Stimulated activated CD8-positive, alpha-beta memory T cell treated with anti-CD3 and anti-CD28 coated beads, Interleukin-4, amount 100 ng/mL, for 24 hours (primary cell): ENCODE measurements at regions not wholly inside any gene's neighbourhood (a gene's known extent, or its start where the extent isn't known, plus 50 kb on each side); places are given as distances from the start of the nearest gene placed in this dataset.

Experiments used
- DNase-seq: peaks from one replicate; pipeline ENCODE4 v3.0.0-alpha.2; 2020; ENCODE audit warnings: low read depth

DNA sequence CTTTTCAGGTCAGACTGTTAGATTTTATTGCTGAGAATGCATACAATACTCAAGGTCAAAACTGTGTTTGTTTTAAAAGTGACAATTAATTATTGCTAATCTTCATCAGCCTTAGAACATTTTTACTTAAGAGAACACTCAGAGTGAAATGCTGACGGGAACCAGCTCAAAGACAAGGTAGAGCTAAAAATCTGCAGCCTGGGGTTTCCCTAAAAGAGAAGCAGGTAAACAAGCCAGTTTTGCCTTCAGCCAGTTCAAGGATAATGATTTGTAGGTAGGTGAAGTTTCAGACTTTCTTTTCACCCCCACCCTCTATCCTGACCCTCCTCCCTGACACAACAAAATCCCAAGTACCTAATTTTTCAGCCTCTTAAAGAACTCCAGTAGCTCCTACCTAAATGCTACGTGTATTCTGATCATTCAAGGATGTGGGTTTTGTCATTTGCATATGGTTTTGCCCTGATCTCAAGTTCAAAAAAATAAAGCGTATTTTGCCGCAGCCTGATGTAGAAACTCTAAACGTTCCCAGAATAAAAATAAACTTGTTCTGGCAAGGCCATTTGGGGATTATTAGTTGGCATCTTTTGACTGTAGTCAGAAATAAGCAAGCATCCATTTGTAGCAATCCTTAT, 407.2 kb downstream of the EFNA5 start:
- DNase-seq, result no peak

DNA sequence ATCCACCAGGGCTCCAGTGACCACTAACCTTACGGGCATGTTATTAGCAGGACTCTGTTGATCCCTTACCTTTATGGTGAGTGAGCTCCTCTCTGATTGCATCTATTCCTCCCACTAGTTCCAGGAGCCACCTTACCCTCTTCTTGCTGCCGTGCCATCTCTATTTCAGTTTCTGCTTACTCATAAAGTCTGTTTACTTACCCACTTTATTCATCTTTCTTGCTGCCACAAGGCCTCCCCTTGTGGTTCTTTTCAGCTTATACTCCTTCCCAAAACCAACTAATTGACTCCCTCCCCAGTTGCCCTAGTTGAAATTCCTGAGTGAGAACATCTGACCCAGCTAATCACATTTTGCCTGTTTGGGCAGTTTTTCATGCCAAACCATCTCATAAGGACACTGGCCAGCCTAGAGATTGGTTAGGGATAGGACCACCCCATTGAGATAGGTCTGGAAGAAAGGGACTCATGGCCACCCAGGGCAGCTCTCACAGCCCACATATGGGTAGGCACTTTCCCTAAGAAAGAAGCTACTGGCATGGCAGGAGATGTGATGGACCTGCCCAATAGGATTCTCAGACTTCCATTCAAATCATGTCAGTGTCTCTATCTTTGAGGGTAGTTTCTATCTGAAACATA, 412.7 kb downstream of the EFNA5 start:
- DNase-seq, result no peak

DNA sequence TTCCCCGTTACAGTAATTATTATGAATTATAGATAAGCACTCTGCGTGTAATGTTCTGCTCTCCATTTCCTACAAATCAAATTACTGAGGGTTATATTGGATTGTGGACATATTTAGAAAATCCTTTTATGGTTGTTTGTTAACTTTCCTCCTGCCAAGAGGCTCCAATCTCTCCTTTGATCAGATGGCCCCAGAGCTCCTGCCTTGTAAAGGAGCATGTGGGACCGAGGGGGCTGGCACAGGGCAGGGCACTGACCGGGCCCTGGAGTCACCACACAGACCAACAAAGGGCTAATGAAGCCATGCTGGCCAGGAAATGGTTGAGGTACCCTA, 415.9 kb downstream of the EFNA5 start:
- no peak for DNase-seq

DNA sequence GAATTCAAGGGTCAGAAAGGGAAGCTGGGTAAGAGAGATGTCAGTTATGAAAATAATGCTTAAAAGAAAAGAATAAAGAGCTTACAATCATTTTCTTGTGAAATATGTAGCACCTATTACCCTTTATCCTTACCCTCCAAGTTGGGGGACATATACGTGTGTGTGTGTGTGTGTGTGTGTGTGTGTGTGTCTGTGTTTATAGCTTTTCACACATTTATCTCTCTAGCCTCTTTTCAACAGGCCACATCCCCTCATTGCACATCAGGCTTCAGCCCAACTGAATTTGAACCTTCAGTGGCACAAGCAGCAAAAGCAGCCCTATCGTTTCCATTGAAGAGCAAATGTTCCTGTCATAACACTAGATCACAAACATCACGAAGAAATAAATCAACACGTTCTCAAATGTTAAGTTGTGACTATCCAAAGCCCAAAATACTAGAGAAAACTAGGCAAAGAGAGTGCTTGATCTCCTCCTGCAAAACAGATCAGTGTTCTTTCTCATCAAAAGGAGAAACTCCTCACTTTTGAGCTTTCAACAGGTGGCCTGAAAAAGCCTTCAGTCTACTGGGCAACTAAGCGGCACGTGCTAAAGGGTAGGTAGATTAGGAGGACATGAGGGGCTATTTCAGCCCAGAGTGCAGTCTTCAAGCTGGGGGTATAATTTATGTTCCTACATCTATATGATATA, 416.4 kb downstream of the EFNA5 start:
- no peak for DNase-seq

DNA sequence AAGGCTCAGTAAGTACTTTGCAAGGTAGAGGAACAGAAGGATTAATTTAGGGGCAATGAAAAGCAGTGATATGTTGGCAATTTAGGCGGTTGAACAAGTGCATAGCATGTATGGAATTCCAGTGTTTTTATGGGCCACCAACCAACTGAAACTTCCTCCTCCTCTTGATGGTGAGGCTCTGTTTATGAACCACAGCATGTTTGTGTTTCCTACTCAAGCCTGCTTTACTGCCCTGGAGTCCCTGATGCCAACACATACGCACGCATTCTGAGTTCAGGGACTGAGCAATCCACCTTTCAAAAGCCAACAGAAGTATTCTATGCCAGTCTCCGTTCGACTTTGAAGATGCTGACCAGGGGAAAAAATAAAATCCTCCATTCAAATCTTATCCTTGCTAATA, 417.5 kb downstream of the EFNA5 start:
- DNase-seq, result no peak

DNA sequence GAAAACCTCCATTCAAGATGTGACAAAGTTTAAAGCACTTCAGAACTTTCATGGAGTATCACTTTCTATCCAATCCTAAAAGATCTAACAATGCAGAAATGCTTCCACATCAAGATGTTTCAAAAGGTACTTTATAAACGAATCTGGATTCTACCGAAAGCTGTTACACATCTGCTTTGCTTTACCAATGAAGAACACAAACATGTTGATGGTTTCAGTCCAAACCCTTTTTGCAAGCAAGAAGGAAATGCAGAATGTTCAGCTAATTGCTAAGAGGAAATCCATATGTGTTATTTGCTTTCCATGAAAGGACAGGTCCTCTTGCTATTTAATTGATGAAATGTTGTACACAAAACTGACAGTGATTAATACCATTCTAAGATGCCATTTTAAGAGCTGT, 419.6 kb downstream of the EFNA5 start:
- DNase-seq, result no peak

DNA sequence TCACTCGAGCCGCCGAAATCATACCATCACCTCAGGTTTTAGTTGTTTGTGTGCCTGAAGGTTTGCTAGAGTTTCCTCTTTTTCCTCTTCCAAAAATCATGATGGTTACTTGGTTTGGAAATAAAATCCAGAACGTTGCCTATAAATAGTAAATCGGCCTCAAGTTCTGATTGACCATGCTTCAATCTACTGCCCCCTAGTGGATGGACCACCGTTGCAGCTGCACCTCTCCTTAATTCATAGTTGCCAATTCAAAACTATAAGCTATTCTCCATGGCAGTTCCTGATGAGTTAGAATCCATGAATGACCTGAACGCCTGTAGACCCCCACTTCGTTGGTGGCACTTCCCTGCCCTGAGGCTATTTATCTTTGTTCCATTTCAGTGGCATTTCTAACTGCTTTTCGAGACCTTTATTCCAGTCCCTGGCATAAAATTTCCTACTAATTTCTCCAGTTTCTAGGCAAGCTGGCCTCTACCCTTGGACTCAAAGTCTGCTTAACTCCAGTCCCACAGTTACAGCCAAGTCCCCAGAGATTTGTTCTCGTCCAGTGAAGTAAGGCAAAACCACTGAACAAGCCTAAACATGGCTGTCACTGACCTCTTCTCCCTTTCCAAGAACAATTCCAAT, 422.6 kb downstream of the EFNA5 start:
- peak; percentile 12 for DNase-seq

DNA sequence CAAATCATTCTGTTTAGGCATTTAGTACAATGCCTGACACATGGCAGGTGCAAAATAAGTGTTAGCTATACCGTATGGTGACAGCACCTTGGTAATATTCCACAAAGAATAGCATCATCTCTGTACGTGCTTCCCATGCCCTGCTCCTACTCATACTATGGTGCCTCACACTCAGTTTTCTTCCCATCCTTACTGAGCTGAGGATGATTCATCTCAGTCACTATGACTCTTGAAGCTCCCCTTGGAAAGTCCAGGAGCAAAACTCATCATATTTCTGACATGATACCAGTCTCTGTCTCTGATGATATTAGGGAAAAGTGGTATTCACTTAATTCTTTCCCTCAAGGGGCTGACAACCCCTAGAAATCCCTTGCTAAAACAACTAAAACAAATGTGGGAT, 423.3 kb downstream of the EFNA5 start:
- no peak for DNase-seq

DNA sequence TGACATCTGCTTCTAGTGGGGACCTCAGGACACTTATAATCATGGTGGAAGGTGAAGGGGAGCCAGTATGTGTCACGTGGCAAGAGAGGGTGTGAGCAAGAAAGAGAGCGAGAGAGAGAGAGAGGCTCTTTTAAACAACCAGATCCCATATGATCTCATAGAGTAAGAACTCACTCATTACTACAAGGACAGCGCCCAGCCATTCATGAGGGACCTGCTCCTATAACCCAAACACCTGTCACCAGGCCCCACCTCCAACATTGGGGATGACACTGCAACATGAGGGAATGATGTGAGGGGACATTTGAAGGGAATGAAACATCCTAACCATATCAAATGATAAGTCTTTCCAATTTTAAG, 427.5 kb downstream of the EFNA5 start:
- no peak for DNase-seq

DNA sequence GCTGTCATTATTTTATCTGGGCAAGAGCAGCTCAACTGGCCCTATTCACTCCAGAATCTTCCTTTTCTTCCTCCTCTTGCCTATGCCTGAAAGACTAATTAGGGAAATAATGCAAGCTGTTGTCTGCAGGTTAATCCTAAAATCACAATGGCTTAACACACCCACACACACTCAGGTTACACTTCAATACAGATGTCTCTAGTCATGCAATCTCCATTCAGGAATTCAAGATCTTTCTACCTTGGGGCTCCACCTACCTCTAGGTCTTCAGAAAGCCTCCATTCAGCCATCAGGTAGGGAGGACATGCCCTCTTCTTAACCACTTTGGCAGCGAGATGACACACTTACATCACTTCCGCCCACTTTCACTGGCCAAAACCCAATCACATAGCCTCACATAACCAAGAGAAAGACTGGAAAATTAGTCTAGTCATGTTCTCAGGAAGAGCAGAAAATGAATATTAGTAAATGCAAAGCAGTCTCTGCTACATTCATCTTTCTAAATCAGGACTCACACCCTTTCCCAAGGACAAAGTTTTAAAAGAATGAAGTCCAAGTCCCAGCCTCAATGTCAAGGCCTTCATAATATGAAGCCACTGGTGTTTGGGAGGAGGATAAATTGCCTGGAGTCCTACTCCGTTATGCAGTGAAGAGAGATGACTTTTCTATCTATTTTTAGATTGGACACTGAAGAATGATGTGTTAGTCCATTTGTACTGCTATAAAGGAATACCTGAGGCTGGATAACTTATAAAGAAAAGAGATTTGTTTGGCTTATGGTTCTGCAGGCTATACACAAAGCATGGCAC, 428.1 kb downstream of the EFNA5 start:
- DNase-seq, result no peak

DNA sequence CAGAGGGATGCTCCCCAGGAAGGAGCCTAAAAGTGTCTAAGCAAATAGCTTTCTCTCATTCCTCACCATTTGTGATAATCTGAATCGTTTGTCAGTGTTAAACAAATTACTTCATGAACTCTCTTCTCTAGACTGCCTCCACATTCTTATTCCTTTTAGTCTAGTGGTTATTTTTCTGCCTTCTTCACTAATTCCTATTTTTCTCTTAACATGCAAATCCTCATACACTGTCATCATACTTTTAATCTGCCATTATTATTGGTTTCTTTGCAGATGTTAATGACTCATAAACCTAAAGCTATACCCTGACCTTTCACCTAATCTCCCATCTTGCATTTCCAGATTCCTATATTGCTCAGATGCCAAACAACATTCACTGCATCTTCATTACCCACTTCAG, 428.9 kb downstream of the EFNA5 start:
- DNase-seq, result no peak

DNA sequence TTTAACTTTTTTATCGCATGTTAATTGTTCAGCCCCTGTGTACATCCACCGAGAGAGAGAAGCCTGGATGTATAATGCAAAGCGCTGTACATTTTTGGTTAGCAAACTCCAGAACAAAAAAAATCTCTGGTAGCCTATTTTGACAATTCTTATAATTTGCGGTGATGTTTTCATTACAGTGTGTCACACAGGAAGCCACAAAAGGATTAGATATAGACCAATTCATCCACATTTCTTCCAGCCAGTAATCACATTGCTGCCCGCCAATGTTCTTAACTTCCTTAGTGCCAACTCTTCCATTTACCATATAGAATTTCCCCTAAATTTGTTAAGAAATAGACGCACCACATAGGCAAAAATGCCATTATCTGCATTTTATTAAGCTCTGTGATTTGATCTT, 435.6 kb downstream of the EFNA5 start:
- DNase-seq, result no peak

DNA sequence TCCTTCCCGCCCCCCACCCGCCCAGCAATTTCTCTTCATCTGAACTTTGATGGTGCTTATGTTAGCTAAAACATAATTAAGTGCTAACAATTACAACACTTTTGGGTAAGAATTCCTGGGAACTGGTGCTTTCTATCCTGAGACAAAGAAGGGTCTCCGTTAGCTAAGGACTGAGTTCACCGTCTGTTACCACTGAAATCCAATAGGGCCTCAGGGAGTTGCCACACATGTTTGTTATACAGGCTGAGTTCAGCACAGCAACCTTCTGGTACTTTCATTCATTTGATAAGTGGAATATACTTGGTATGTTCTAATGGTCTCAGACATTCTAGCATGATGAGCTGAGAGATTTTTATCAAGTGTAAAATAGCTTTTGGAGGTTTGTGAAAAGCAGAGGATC, 437.9 kb downstream of the EFNA5 start:
- no peak for DNase-seq

DNA sequence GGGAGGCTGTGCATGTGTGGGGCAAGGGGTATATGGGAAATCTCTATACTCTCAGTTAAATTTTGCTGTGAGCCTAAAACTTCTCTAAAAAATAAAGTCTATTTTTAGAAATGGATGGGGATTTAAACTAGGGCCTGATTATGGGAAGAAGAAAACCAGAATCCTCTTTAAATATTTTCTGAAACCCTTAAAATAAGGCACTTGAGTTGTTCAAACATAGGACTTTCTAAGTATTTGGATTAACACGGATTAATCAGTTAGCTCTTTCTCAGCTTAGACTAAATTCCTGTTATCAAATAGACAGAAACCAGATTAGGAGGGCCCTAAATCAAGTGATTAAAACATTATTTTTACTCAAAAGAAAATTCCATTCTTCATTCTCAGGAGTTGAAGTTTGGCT, 438.4 kb downstream of the EFNA5 start:
- DNase-seq, result no peak

DNA sequence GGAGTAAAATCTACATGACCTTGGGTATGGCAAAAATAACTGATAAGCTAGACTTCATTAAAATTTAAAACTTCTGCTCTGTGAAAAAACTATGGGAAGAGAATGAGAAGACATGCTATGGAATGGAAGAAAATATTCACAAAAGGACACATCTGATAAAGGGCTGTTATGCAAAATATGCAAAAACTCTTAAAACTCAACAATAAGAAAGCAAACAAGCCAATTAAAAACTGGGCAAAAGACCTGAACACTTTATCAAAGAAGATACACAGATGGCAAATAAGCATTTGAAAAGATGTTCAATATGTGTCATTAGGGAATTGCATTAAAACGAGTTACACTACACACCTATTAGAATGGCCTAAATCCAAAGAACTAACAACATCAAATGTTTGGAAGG, 439.5 kb downstream of the EFNA5 start:
- no peak for DNase-seq

DNA sequence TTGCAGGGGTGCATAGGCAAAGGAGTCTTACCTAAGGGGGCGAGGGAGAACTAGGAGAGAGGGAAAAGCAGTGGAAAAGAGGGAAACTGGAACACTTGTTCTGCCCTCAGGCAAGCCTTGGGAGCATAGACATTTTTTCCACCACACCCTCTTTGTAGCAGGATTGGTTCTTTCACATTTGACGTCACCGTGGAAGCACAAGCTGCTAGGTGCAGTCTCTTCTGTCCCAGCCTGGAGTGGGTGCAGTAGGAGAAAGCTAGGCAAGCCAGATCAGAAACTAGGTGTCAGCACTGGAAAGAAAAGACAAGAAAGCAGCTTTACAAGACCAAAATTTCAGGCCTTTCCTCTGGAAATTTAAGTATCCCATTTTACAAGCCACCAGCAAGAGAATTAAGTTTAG, 440.4 kb downstream of the EFNA5 start:
- no peak for DNase-seq

DNA sequence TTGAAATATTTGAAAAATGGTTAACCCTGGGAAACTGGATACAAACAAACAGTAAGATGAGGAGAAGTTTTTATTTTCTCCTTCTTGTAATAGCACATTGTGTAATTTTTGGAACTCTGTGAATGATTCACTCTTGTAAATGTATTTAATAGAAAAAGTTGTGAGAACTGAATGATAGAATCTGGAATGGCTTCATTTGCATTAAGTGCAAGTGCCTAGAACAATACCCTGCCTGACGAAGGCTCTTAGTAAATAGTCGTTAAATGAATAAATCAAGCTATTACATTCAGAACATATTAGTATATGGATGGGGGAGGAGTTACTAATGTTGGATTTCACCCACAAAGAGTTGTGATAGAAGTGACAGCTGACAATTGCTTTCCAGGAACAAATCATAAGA, 442.5 kb downstream of the EFNA5 start:
- DNase-seq, result no peak

DNA sequence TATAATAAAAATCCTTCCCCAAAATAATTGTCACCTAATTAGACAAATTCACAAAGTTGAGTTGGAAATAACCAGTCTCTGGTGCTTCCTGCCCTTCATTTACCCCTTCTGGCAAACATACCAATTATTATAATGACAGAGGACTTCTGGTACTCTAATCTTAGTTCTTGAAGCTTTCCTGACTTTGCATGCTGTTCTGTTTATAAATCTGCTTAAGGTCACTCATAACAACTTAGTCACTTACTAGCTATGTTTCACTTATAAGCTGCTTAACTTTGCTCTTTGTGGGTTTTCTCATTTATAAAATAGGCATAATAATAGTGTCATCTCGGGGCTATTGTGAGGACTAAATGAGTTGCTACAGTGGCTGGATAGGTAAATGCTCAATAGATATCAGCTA, 446.5 kb downstream of the EFNA5 start:
- no peak for DNase-seq

DNA sequence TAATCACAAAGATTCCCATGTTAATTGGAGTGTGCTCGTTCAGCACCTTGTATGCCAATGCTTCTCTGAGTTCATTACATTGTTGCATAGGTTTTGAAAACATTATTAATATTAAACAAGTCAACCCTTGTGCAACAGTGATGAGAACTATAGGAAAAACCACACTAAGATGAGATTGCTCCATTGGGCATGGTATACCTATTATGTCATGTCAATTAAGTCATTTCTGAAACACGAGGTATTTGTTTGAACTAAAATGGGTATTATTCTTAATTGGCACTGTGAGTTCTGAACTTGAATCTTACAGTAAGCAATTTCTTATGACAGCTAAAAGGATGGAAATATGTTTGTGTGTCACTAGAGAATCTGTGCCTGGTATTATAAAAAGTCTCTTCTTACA, 447.7 kb downstream of the EFNA5 start:
- no peak for DNase-seq

DNA sequence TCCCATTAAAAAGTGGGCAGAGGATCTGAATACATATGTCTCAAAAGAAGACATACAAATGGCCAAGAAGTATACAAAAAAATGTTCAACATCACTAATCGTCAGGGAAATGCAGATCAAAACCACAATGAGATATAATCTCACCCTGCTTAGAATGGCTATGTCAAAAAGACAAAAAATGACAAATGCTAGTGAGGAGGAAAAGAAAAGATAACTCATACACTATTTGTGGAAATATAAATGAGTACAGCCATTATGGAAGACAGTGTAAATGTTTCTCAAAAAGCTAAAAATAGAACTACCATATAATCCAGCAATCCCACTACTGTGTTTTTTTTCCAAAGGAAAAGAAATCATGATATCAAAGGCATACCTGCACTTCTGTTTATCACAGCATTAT, 450.7 kb downstream of the EFNA5 start:
- no peak for DNase-seq

DNA sequence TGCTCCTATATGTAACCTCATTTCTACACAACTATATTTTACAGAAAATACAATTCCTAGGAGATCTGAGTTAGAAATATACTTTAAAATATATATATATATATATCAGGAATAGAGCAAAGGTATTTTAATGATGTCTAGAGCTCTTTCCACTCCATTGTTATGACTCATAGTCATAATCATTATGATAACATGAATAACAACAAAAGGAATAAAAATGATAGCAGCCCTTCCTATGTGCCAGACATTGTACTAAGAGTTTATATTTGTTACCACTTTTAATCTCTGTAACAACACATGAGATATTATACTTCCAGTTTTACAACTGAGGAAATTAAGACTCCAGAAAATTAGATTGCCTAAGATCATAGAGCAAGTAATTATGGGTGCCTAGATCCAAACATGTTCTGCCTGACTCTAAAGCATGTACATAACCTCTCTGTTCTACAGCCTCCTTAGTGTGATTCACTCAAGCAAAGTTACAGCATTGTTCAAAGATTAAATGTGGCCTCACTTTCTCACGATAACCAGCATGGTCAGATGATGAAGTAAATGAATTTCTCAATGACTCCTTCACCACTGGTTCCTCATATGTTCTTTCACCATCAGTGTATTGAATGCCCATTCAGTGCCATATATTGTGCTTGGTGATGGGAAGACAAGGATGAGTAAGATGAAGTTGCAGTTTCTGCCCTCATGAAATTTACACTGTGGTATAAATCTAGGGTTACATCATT, 452.1 kb downstream of the EFNA5 start:
- no peak for DNase-seq

DNA sequence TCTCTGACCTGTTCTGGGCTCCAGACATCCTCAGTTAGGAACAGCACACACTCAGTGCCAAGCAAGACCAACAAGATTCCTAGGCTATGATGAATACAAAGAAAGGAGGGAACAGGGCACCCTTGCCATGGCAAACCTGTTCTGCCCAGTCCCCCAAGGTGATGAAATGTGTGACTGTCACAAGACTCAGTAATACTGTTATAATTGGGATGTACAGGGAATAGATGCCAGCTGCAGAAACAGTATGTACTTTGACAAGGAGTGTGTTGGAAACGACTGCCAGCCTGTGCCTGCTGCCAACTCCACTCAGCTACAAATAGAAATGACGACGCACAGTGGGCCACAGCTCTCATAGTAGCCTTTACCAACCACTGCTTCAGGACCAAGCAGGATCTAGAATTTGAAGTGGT, 453.0 kb downstream of the EFNA5 start:
- DNase-seq, result no peak
